PC-9 (cell line): ENCODE measurements at regions not wholly inside any gene's neighbourhood (a gene's known extent, or its start where the extent isn't known, plus 50 kb on each side); places are given as distances from the start of the nearest gene placed in this dataset.

Source experiments
- BruUV-seq: library from RNA; stranded (reverse); fragments of 400-500 nt; replicated peaks from 2 replicates; lab custom pipeline; 2021; lab: Mats Ljungman, UMichigan
- CTCF ChIA-PET: fragments of 300-600 bp; sonication (Branson Sonifier 250); formaldehyde crosslinking; loops from one replicate; lab custom pipeline; 2022; ENCODE audit warnings: antibody characterized with exemption; lab: Charles Lee
- POLR2A ChIA-PET: fragments of 300-600 bp; sonication (Branson Sonifier 250); formaldehyde crosslinking; loops from one replicate; lab custom pipeline; 2022; ENCODE audit warnings: antibody characterized with exemption; ENCODE audit not compliant: unreplicated experiment; lab: Charles Lee
- DNase-seq, 2 experiments: peaks; one replicate each; pipeline versions ENCODE4 v3.0.0 to v3.0.0-alpha.2; 2015 to 2022; ENCODE audit warnings: mixed read lengths in 1 of 2
- H2AFZ ChIP-seq: fragments of 200-600 bp; sonication (generic); 2 replicates; pipeline ENCODE4 v1.8.1; 2017; ENCODE audit warnings: antibody characterized with exemption
- H3F3A ChIP-seq: fragments of 200-600 bp; sonication (generic); 2 replicates; pipeline ENCODE4 v1.8.1; 2017; ENCODE audit warnings: antibody characterized with exemption, mild to moderate bottlenecking, low read depth; ENCODE audit not compliant: insufficient read depth
- H3K27ac ChIP-seq: fragments of 200-600 bp; sonication (generic); 2 replicates; pipeline ENCODE4 v1.6.1; 2016; ENCODE audit warnings: mixed run types
- H3K27me3 ChIP-seq: fragments of 200-600 bp; sonication (generic); 2 replicates; pipeline ENCODE4 v1.6.1; 2016; ENCODE audit warnings: low read depth, mixed run types; ENCODE audit not compliant: insufficient read depth
- H3K36me3 ChIP-seq: fragments of 200-600 bp; sonication (generic); 2 replicates; pipeline ENCODE4 v1.6.1; 2016; ENCODE audit warnings: low read depth, mixed run types
- H3K4me1 ChIP-seq: fragments of 200-600 bp; sonication (generic); replicated peaks from 2 replicates; pipeline ENCODE4 v1.6.1; 2016; ENCODE audit warnings: mixed run types; ENCODE audit not compliant: insufficient read depth
- H3K4me2 ChIP-seq: fragments of 200-600 bp; sonication (generic); 2 replicates; pipeline ENCODE4 v1.6.1; 2017; ENCODE audit warnings: mixed run types
- H3K4me3 ChIP-seq: fragments of 200-600 bp; sonication (generic); 2 replicates; pipeline ENCODE4 v1.6.1; 2016; ENCODE audit warnings: mixed run types
- H3K79me2 ChIP-seq: fragments of 200-600 bp; sonication (generic); 2 replicates; pipeline ENCODE4 v1.6.1; 2017; ENCODE audit warnings: low read depth, mixed run types
- H3K9me2 ChIP-seq: fragments of 200-600 bp; sonication (generic); 2 replicates; pipeline ENCODE4 v1.8.1; 2017; ENCODE audit warnings: mild to moderate bottlenecking; ENCODE audit not compliant: insufficient read depth
- H3K9me3 ChIP-seq: fragments of 200-600 bp; sonication (generic); 2 replicates; pipeline ENCODE4 v1.8.1; 2016; ENCODE audit warnings: low read depth; ENCODE audit not compliant: insufficient read depth
- H4K20me1 ChIP-seq: fragments of 200-600 bp; sonication (generic); 2 replicates; pipeline ENCODE4 v1.8.1; 2017; ENCODE audit not compliant: insufficient read depth
- CTCF ChIP-seq: fragments of 200-600 bp; sonication (generic); conservative IDR thresholded peaks from 2 replicates; pipeline ENCODE4 v1.6.1; 2017; ENCODE audit warnings: mixed run types, antibody characterized with exemption, mild to moderate bottlenecking, moderate library complexity
- EZH2 ChIP-seq: fragments of 200-600 bp; sonication (generic); IDR thresholded peaks from 2 replicates; pipeline ENCODE4 v1.8.0; 2017; ENCODE audit warnings: antibody characterized with exemption, low read depth
- intact Hi-C: fragments of 100-400 bp; cut with micrococcal nuclease; formaldehyde crosslinking; loops from one replicate; pipeline ENCODE4 v1.10.0; 2022; ENCODE audit not compliant: unreplicated experiment

- Histone ChIP-seq H3K4me2 (no peak overlapping the region), H3K9me2 (no peaks in the 10 kb centered on the region), H2AFZ (no peak overlapping the region), H4K20me1 (no peaks in the 10 kb centered on the region), H3K4me3 (no peak overlapping the region), H3K4me1 (no peaks in the 10 kb centered on the region), H3F3A (no peaks in the 10 kb centered on the region), H3K27me3 (peaks cover 78% of the 10 kb centered on the region), H3K79me2 (no peaks in the 10 kb centered on the region), H3K27ac (no peak overlapping the region), H3K9me3 (no peaks in the 10 kb centered on the region), H3K36me3 (no peaks in the 10 kb centered on the region)
- BruUV-seq: no TSS peak
- ChIA-PET POLR2A (no interaction called here), CTCF (no interaction called here)
- no peak for TF ChIP-seq EZH2
- TF ChIP-seq CTCF: no peak
- no peak for DNase-seq
- intact Hi-C loops: no loop called here
Observed at GRCh38 chr16:65752522-65752844, 614.0 kb upstream of the CDH5 start.

- DNase-seq: no peak
- no peaks in the 10 kb centered on the region for H3K4me1 ChIP-seq
- POLR2A ChIA-PET: no interaction called here
- H3K79me2 ChIP-seq: no peaks in the 10 kb centered on the region
- H3K27ac ChIP-seq: no peak overlapping the region
- no peaks in the 10 kb centered on the region for H4K20me1 ChIP-seq
- CTCF ChIA-PET: no interaction called here
- BruUV-seq: no TSS peak
- no peak overlapping the region for H2AFZ ChIP-seq
- H3F3A ChIP-seq: no peaks in the 10 kb centered on the region
- H3K9me2 ChIP-seq: no peaks in the 10 kb centered on the region
- intact Hi-C loops: no loop called here
- H3K9me3 ChIP-seq: no peaks in the 10 kb centered on the region
- no peaks in the 10 kb centered on the region for H3K36me3 ChIP-seq
- no peak for TF ChIP-seq EZH2
- TF ChIP-seq CTCF: no peak
- peaks cover 79% of the 10 kb centered on the region for H3K27me3 ChIP-seq
- H3K4me3 ChIP-seq: no peak overlapping the region
- no peak overlapping the region for H3K4me2 ChIP-seq
Observed at GRCh38 chr16:65751622-65752521, 614.6 kb upstream of the CDH5 start.

GRCh38 chr16:65749506-65749905, 617.0 kb upstream of the CDH5 start:
- no peaks in the 10 kb centered on the region for H4K20me1 ChIP-seq
- H3K4me2 ChIP-seq: no peak overlapping the region
- CTCF ChIA-PET: no interaction called here
- no peaks in the 10 kb centered on the region for H3K9me3 ChIP-seq
- peaks cover 68% of the 10 kb centered on the region for H3K27me3 ChIP-seq
- H3K36me3 ChIP-seq: no peaks in the 10 kb centered on the region
- no peak for TF ChIP-seq EZH2
- no peak for TF ChIP-seq CTCF
- no peaks in the 10 kb centered on the region for H3F3A ChIP-seq
- no TSS peak for BruUV-seq
- no peaks in the 10 kb centered on the region for H3K9me2 ChIP-seq
- POLR2A ChIA-PET: no interaction called here
- H3K4me3 ChIP-seq: no peak overlapping the region
- intact Hi-C loops: no loop called here
- no peak overlapping the region for H3K27ac ChIP-seq
- H3K4me1 ChIP-seq: no peaks in the 10 kb centered on the region
- DNase-seq: no peak
- H3K79me2 ChIP-seq: no peaks in the 10 kb centered on the region
- H2AFZ ChIP-seq: no peak overlapping the region
